HCT116 (cell line): ENCODE measurements at regions not wholly inside any gene's neighbourhood (a gene's known extent, or its start where the extent isn't known, plus 50 kb on each side); places are given as distances from the start of the nearest gene placed in this dataset.

Experiments used
- ATAC-seq: fragments of 200-7000 bp; cut with Tn5 transposase; 2 replicates; pipeline ENCODE4 v1.9.1; 2020; ENCODE audit warnings: mild to moderate bottlenecking, moderate library complexity
- BruUV-seq: library from RNA; stranded (reverse); fragments of 400-500 nt; replicated peaks from 2 replicates; lab custom pipeline; 2021; lab: Mats Ljungman, UMichigan
- CTCF ChIA-PET: fragments of 300-600 bp; sonication (Branson Sonifier 250); formaldehyde crosslinking; loops from one replicate; lab custom pipeline; 2021; ENCODE audit warnings: antibody characterized with exemption; lab: Charles Lee
- POLR2A ChIA-PET: fragments of 300-600, 350-600 bp; sonication (Branson Sonifier 250); formaldehyde crosslinking; loops from one replicate; lab custom pipeline; 2021; ENCODE audit warnings: antibody characterized with exemption; lab: Charles Lee
- RAD21 ChIA-PET, 2 experiments: fragments of 300-600 bp; sonication (Branson Sonifier 250); formaldehyde crosslinking; loops; one replicate each; lab custom pipeline; 2023; ENCODE audit warnings: low total read pairs in 2 of 2; ENCODE audit not compliant: uncharacterized antibody in 2 of 2, unreplicated experiment in 2 of 2, low non-redundant PET in 1 of 2; lab: Charles Lee
- DNase-seq: peaks from one replicate; pipeline ENCODE4 v3.0.0-alpha.2; 2010; ENCODE audit warnings: low read depth, low spot score
- H2AFZ ChIP-seq: fragments of 200-600 bp; shearing (Covaris generic), sonication (generic); 2 replicates; pipeline ENCODE4 v1.6.1; 2017; ENCODE audit warnings: low read depth, mixed run types, mixed read lengths, antibody characterized with exemption, low read length; ENCODE audit not compliant: poor library complexity, severe bottlenecking
- H3K27ac ChIP-seq: 2 replicates; pipeline ENCODE4 v1.5.1; 2012; ENCODE audit warnings: low read depth, low read length
- H3K27me3 ChIP-seq: fragments of 200-600 bp; sonication (generic); 2 replicates; pipeline ENCODE4 v1.6.1; 2016; ENCODE audit warnings: mixed run types, low read length, mixed read lengths; ENCODE audit not compliant: insufficient read depth
- H3K36me3 ChIP-seq, 2 experiments: fragments of 200-500 bp in 1 of 2; fragments of 200-600 bp in 1 of 2; sonication (Bioruptor generic) in 1 of 2; sonication (generic) in 1 of 2; 2 replicates each; pipeline versions ENCODE4 v1.5.1 to v1.6.1; 2014 to 2016; ENCODE audit warnings: low read length in 2 of 2, inconsistent platforms in 1 of 2, mixed read lengths in 1 of 2, mixed run types in 1 of 2; ENCODE audit not compliant: insufficient read depth in 2 of 2, control insufficient read depth in 1 of 2
- H3K4me1 ChIP-seq, 2 experiments: fragments of 200-600 bp in 1 of 2; sonication (generic) in 1 of 2; 2 replicates each; pipeline versions ENCODE4 v1.5.1 to v1.6.1; 2012 to 2017; ENCODE audit warnings: low read length in 2 of 2, inconsistent platforms in 1 of 2, mild to moderate bottlenecking in 1 of 2, mixed read lengths in 1 of 2, mixed run types in 1 of 2, moderate library complexity in 1 of 2; ENCODE audit not compliant: insufficient read depth in 2 of 2, control insufficient read depth in 1 of 2
- H3K4me2 ChIP-seq: fragments of 200-600 bp; sonication (generic); 2 replicates; pipeline ENCODE4 v1.6.1; 2017; ENCODE audit warnings: mixed run types, low read length, mixed read lengths
- H3K4me3 ChIP-seq, 2 experiments: fragments of 200-600 bp in 1 of 2; sonication (generic) in 1 of 2; replicated peaks in 1 of 2; 2 replicates each; pipeline ENCODE4 v1.5.1; 2011 to 2016; ENCODE audit warnings: low read length in 2 of 2, control low read depth in 1 of 2, low read depth in 1 of 2, mild to moderate bottlenecking in 1 of 2, mixed read lengths in 1 of 2, mixed run types in 1 of 2
- H3K79me2 ChIP-seq: fragments of 200-600 bp; sonication (generic); 2 replicates; pipeline ENCODE4 v1.6.1; 2017; ENCODE audit warnings: mild to moderate bottlenecking, mixed run types, low read length, moderate library complexity, mixed read lengths; ENCODE audit not compliant: insufficient read depth
- H3K9ac ChIP-seq: fragments of 200-600 bp; sonication (generic); 2 replicates; pipeline ENCODE4 v1.6.1; 2016; ENCODE audit warnings: low read length, mixed read lengths
- H3K9me2 ChIP-seq: fragments of 200-600 bp; sonication (generic), shearing (Covaris generic); 2 replicates; pipeline ENCODE4 v1.6.1; 2017; ENCODE audit warnings: mixed run types, mild to moderate bottlenecking, moderate library complexity; ENCODE audit not compliant: insufficient read depth
- H3K9me3 ChIP-seq, 2 experiments: fragments of 200-500 bp in 1 of 2; fragments of 200-600 bp in 1 of 2; sonication (Bioruptor generic) in 1 of 2; sonication (generic) in 1 of 2; 2 replicates each; pipeline ENCODE4 v1.6.1; 2014 to 2017; ENCODE audit warnings: low read length in 2 of 2, mixed read lengths in 2 of 2, inconsistent platforms in 1 of 2, low read depth in 1 of 2, mild to moderate bottlenecking in 1 of 2, mixed run types in 1 of 2, moderate library complexity in 1 of 2; ENCODE audit not compliant: control insufficient read depth in 1 of 2, insufficient read depth in 1 of 2
- H4K20me1 ChIP-seq: fragments of 200-600 bp; sonication (generic), shearing (Covaris generic); 2 replicates; pipeline ENCODE4 v1.6.1; 2017; ENCODE audit warnings: mixed run types, mild to moderate bottlenecking, moderate library complexity; ENCODE audit not compliant: insufficient read depth
- EGR1 ChIP-seq: IDR thresholded peaks from 2 replicates; pipeline ENCODE4 v1.6.1; 2012; ENCODE audit warnings: low read depth
- ELF1 ChIP-seq: IDR thresholded peaks from 2 replicates; pipeline ENCODE4 v1.6.1; 2012; ENCODE audit warnings: low read depth, borderline replicate concordance
- EZH2phosphoT487 ChIP-seq: fragments of 200-600 bp; IDR thresholded peaks from 2 replicates; pipeline ENCODE4 v1.6.1; 2018; ENCODE audit warnings: antibody characterized with exemption, borderline replicate concordance
- MAX ChIP-seq: IDR thresholded peaks from 2 replicates; pipeline ENCODE4 v1.6.1; 2012
- REST ChIP-seq: IDR thresholded peaks from 2 replicates; pipeline ENCODE4 v1.6.1; 2012; ENCODE audit warnings: low read depth
- SP1 ChIP-seq: IDR thresholded peaks from 2 replicates; pipeline ENCODE4 v1.6.1; 2012; ENCODE audit warnings: low read depth
- ZFX ChIP-seq: fragments of 450-650 bp; IDR thresholded peaks from 2 replicates; pipeline ENCODE4 v1.6.1; 2017
- ZNF274 ChIP-seq: fragments of 200-500 bp; sonication (Bioruptor generic); IDR thresholded peaks from 2 replicates; pipeline ENCODE4 v1.6.1; 2014; ENCODE audit warnings: mild to moderate bottlenecking, low read depth, low read length, inconsistent platforms
- intact Hi-C: fragments of 100-400 bp; cut with micrococcal nuclease; formaldehyde crosslinking; loops from 2 replicates; pipeline ENCODE4 v1.10.0; 2022
- TF ChIP-seq, protein P1 (sequence below): IDR thresholded peaks from 2 replicates; pipeline ENCODE4 v1.6.1; 2011; ENCODE audit warnings: mild to moderate bottlenecking, low read length, moderate library complexity; ENCODE audit not compliant: insufficient replicate concordance; ENCODE audit errors: extremely low read depth

- TF ChIP-seq REST (no peak), MAX (no peak), ELF1 (no peak), ZFX (no peak), EZH2phosphoT487 (no peak), SP1 (no peak), EGR1 (no peak), ZNF274 (no peak)
- TF ChIP-seq, protein P1, sequence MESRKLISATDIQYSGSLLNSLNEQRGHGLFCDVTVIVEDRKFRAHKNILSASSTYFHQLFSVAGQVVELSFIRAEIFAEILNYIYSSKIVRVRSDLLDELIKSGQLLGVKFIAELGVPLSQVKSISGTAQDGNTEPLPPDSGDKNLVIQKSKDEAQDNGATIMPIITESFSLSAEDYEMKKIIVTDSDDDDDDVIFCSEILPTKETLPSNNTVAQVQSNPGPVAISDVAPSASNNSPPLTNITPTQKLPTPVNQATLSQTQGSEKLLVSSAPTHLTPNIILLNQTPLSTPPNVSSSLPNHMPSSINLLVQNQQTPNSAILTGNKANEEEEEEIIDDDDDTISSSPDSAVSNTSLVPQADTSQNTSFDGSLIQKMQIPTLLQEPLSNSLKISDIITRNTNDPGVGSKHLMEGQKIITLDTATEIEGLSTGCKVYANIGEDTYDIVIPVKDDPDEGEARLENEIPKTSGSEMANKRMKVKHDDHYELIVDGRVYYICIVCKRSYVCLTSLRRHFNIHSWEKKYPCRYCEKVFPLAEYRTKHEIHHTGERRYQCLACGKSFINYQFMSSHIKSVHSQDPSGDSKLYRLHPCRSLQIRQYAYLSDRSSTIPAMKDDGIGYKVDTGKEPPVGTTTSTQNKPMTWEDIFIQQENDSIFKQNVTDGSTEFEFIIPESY, result no peak
- no peaks in the 10 kb centered on the region for H3K9me2 ChIP-seq
- CTCF ChIA-PET, result no interaction called here
- no peak overlapping the region for H3K27ac ChIP-seq
- H3K9ac ChIP-seq, result no peak overlapping the region
- DNase-seq (no peak), ATAC-seq (no peak)
- no peaks in the 10 kb centered on the region for H3K36me3 ChIP-seq
- H3K4me1 ChIP-seq, result peaks cover 0 to 12% of the 10 kb centered on the region in 2 experiments; a peak in 1 of 4 replicates
- POLR2A ChIA-PET, result no interaction called here
- BruUV-seq, result no TSS peak
- H3K27me3 ChIP-seq, result no peaks in the 10 kb centered on the region
- H3K4me3 ChIP-seq, result no peak overlapping the region
- no peaks in the 10 kb centered on the region for H3K79me2 ChIP-seq
- no peak overlapping the region for H3K4me2 ChIP-seq
- intact Hi-C loops, result loop anchor here (10.0 kb wide), 1 partner anchor 550 kb away; no protein-coding TSS in a partner anchor
- H4K20me1 ChIP-seq, result no peaks in the 10 kb centered on the region
- no peak overlapping the region for H2AFZ ChIP-seq
- no peaks in the 10 kb centered on the region for H3K9me3 ChIP-seq
- RAD21 ChIA-PET, result no interaction called here
Observed at GRCh38 chr14:94685166-94685581, 73.0 kb downstream of the SERPINA3 start.
